BE2C (cell line): ENCODE measurements at regions not wholly inside any gene's neighbourhood (a gene's known extent, or its start where the extent isn't known, plus 50 kb on each side); places are given as distances from the start of the nearest gene placed in this dataset.

Experiments
- DNase-seq: peaks from one replicate; pipeline ENCODE4 v3.0.0-alpha.2; 2020
- H3K27me3 ChIP-seq: fragments of 250-450 bp; sonication (Bioruptor Pico); 2 replicates; pipeline ENCODE4 v1.5.1; 2020; ENCODE audit warnings: mild to moderate bottlenecking
- H3K36me3 ChIP-seq: fragments of 250-450 bp; sonication (Bioruptor Pico); 2 replicates; pipeline ENCODE4 v1.5.1; 2020; ENCODE audit warnings: mild to moderate bottlenecking
- H3K4me1 ChIP-seq: fragments of 250-450 bp; sonication (Bioruptor Pico); 2 replicates; pipeline ENCODE4 v1.5.1; 2020
- H3K4me3 ChIP-seq: 2 replicates; pipeline ENCODE4 v1.5.1; 2011; ENCODE audit warnings: low read depth, low read length
- H3K9me3 ChIP-seq: fragments of 250-450 bp; sonication (Bioruptor Pico); 2 replicates; pipeline ENCODE4 v1.5.1; 2020
- TF ChIP-seq, protein P1 (sequence below): IDR thresholded peaks from 2 replicates; pipeline ENCODE4 v1.5.1; 2012; ENCODE audit warnings: mild to moderate bottlenecking, low read depth, low read length

DNA sequence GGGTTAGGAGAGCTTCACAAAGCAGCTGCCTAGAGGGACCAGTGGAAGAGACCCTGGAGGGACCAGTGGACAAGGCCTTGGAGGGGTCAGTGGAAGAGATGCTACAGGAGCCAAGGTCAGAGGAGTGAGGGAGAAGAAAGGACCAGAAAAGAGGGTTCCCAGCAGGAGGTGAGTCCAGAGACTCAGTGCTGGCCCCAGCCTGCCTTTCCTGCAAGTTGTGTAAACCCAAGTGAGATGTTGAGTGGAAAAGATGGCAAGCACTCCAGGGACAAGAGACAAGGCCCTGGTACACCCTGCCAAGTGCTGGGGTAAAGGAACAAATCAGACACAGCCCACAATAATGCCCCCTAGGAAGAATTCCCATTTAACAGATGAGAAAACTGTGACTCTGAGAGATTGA, 94.4 kb downstream of the TTC32 start:
- TF ChIP-seq, protein P1, sequence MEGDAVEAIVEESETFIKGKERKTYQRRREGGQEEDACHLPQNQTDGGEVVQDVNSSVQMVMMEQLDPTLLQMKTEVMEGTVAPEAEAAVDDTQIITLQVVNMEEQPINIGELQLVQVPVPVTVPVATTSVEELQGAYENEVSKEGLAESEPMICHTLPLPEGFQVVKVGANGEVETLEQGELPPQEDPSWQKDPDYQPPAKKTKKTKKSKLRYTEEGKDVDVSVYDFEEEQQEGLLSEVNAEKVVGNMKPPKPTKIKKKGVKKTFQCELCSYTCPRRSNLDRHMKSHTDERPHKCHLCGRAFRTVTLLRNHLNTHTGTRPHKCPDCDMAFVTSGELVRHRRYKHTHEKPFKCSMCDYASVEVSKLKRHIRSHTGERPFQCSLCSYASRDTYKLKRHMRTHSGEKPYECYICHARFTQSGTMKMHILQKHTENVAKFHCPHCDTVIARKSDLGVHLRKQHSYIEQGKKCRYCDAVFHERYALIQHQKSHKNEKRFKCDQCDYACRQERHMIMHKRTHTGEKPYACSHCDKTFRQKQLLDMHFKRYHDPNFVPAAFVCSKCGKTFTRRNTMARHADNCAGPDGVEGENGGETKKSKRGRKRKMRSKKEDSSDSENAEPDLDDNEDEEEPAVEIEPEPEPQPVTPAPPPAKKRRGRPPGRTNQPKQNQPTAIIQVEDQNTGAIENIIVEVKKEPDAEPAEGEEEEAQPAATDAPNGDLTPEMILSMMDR, result no peak
- no peak for DNase-seq
- no peaks in the 10 kb centered on the region for H3K9me3 ChIP-seq
- H3K36me3 ChIP-seq, result no peaks in the 10 kb centered on the region
- H3K27me3 ChIP-seq, result no peaks in the 10 kb centered on the region
- no peaks in the 10 kb centered on the region for H3K4me1 ChIP-seq
- H3K4me3 ChIP-seq, result no peak overlapping the region

DNA sequence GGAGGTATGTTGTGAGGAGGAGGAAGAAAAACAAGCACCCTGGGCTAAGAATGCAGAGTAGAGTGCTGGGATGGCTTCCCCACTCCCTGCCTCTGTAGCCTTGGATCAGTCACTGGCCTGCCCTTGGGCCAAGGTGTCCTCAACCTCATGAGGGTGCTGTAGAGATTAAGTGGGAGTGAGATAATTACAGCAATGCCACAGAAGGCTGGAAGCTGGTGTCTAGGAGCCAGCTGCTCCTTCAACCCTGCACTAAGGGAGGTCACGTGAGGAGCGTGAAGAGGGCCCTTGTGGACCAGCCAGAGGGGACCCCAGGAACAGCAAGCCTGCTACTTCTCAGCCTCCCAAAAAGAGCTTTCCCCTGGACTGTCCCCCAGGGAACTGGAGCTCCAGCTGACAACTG, 95.2 kb downstream of the TTC32 start:
- no peak for DNase-seq
- Histone ChIP-seq H3K27me3 (no peaks in the 10 kb centered on the region), H3K4me1 (no peaks in the 10 kb centered on the region), H3K36me3 (no peaks in the 10 kb centered on the region), H3K4me3 (no peak overlapping the region), H3K9me3 (no peaks in the 10 kb centered on the region)
- TF ChIP-seq, protein P1, result no peak

- Histone ChIP-seq H3K27me3 (no peaks in the 10 kb centered on the region), H3K4me1 (no peaks in the 10 kb centered on the region), H3K36me3 (no peaks in the 10 kb centered on the region), H3K9me3 (no peaks in the 10 kb centered on the region), H3K4me3 (no peak overlapping the region)
- no peak for DNase-seq
- TF ChIP-seq, protein P1, result no peak
Measured at GRCh38 chr2:19806131-19806530, 95.7 kb downstream of the TTC32 start.

DNA sequence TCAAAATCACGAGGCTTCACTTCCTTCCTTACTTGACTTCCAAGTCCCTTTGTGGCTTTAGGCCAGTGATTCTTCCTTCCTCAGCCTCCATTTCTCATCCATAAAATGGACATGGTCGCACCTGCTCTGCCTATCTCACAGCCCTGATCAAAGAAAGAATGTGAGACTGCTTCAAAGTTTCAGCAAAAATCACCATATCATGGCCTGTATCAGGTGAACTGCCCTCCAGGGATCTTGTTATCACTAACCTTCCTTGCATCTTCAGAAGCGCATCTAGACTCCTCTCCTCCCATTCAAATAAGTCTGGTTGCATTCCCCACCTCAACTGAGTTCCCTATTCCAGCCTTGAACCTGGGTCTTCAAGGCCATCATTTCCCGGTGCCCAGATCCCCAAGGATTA, 96.5 kb downstream of the TTC32 start:
- TF ChIP-seq, protein P1, result no peak
- Histone ChIP-seq H3K36me3 (no peaks in the 10 kb centered on the region), H3K4me1 (no peaks in the 10 kb centered on the region), H3K4me3 (no peak overlapping the region), H3K9me3 (no peaks in the 10 kb centered on the region), H3K27me3 (no peaks in the 10 kb centered on the region)
- no peak for DNase-seq

DNA sequence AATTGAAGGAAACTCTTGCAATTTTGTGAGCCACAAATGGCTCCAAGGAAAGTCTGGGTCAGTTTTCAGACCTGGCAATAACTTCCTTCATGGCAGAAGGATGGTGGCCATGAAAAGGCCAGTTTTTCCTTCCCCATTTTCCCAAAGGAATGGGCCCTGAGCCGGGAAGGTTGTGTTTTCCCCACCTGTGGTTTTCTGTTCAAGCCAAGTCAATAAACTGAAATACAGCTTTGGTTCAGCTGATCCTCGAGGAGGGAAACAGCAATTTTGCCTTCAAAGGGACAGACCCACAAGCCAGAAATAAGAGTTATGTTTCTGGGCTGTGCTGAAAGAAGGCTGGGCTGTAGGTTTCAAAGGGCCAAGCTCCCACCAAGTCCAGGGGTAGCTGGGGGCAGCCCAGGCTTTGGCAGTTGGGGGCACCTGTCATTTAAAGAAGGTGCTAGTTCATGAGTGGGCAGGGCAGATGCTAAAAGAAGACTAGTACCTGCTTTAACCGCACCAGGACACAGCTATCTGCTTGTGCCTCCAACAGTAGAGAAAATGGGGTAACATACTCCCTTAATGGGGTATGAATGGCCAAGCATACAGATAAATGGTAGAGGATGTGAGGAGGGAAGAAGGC, 97.0 kb downstream of the TTC32 start:
- H3K36me3 ChIP-seq, result no peaks in the 10 kb centered on the region
- no peaks in the 10 kb centered on the region for H3K27me3 ChIP-seq
- H3K4me1 ChIP-seq, result no peaks in the 10 kb centered on the region
- TF ChIP-seq, protein P1, result no peak
- no peaks in the 10 kb centered on the region for H3K9me3 ChIP-seq
- H3K4me3 ChIP-seq, result no peak overlapping the region
- no peak for DNase-seq

GRCh38 chr2:19802086-19802841, 99.5 kb downstream of the TTC32 start:
- no peak for DNase-seq

More at GRCh38 chr2:19802086-19802841, 99.5 kb downstream of the TTC32 start:
- TF ChIP-seq, protein P1, result no peak
- Histone ChIP-seq H3K36me3 (no peaks in the 10 kb centered on the region), H3K27me3 (no peaks in the 10 kb centered on the region), H3K4me1 (no peaks in the 10 kb centered on the region), H3K9me3 (no peaks in the 10 kb centered on the region), H3K4me3 (no peak overlapping the region)
